Osteoblast (primary cell): ENCODE measurements at regions not wholly inside any gene's neighbourhood (a gene's known extent, or its start where the extent isn't known, plus 50 kb on each side); places are given as distances from the start of the nearest gene placed in this dataset.
"Not testable (repeated sequence)": the region's sequence is repeated elsewhere in the genome, so short reads cannot be mapped to it uniquely, and the experiment has no call there.

Source experiments
- DNase-seq: peaks from one replicate; pipeline ENCODE4 v3.0.0; 2011; ENCODE audit warnings: low spot score, mixed read lengths; ENCODE audit not compliant: insufficient read length; ENCODE audit errors: missing footprints
- H2AFZ ChIP-seq: 2 replicates; pipeline ENCODE4 v1.6.0; 2011; ENCODE audit warnings: mild to moderate bottlenecking, low read length
- H3K27ac ChIP-seq: 2 replicates; pipeline ENCODE4 v1.5.1; 2011; ENCODE audit warnings: mild to moderate bottlenecking, low read depth, low read length, moderate library complexity
- H3K27me3 ChIP-seq: 2 replicates; pipeline ENCODE4 v1.6.0; 2012; ENCODE audit warnings: mild to moderate bottlenecking, control low read depth, inconsistent platforms, low read length, moderate library complexity; ENCODE audit not compliant: insufficient read depth
- H3K36me3 ChIP-seq: 2 replicates; pipeline ENCODE4 v1.5.1; 2011; ENCODE audit warnings: mild to moderate bottlenecking, low read length, control low read depth, moderate library complexity; ENCODE audit not compliant: insufficient read depth
- H3K4me1 ChIP-seq: 2 replicates; pipeline ENCODE4 v1.5.1; 2011; ENCODE audit warnings: mild to moderate bottlenecking, low read length, control low read depth, moderate library complexity; ENCODE audit not compliant: insufficient read depth
- H3K4me2 ChIP-seq: 2 replicates; pipeline ENCODE4 v1.6.0; 2011; ENCODE audit warnings: mild to moderate bottlenecking, low read length; ENCODE audit not compliant: insufficient read depth
- H3K4me3 ChIP-seq: fragments of 200-600 bp; sonication (generic); 3 replicates; pipeline ENCODE4 v1.5.1; 2012; ENCODE audit warnings: mild to moderate bottlenecking, low read length, inconsistent platforms; ENCODE audit not compliant: insufficient read depth
- H3K79me2 ChIP-seq: 2 replicates; pipeline ENCODE4 v1.6.0; 2012; ENCODE audit warnings: mild to moderate bottlenecking, low read length, control low read depth, inconsistent platforms; ENCODE audit not compliant: insufficient read depth
- H3K9me3 ChIP-seq: 2 replicates; pipeline ENCODE4 v1.5.1; 2011; ENCODE audit warnings: low read depth, low read length, control low read depth
- H4K20me1 ChIP-seq: 2 replicates; pipeline ENCODE4 v1.6.0; 2012; ENCODE audit warnings: mild to moderate bottlenecking, low read length, control low read depth; ENCODE audit not compliant: insufficient read depth
- CTCF ChIP-seq: IDR thresholded peaks from 2 replicates; pipeline ENCODE4 v1.5.1; 2011; ENCODE audit warnings: mild to moderate bottlenecking, low read depth, low read length, moderate library complexity; ENCODE audit errors: extremely low read depth

- Histone ChIP-seq H3K79me2 (no peaks in the 10 kb centered on the region), H3K9me3 (peaks cover 2% of the 10 kb centered on the region), H3K4me1 (no peaks in the 10 kb centered on the region), H2AFZ (no peak overlapping the region), H3K27me3 (no peaks in the 10 kb centered on the region), H3K4me2 (no peak overlapping the region), H3K36me3 (no peaks in the 10 kb centered on the region), H3K4me3 (no peak overlapping the region), H3K27ac (no peak overlapping the region), H4K20me1 (no peaks in the 10 kb centered on the region)
- DNase-seq: no peak
- no peak for TF ChIP-seq CTCF
These were observed 63.4 kb downstream of the ASCL1 start for GRCh38 chr12:103020839-103021238.

- H3K27me3 ChIP-seq: no peaks in the 10 kb centered on the region
- H3K4me2 ChIP-seq: no peak overlapping the region
- H3K27ac ChIP-seq: no peak overlapping the region
- H3K79me2 ChIP-seq: no peaks in the 10 kb centered on the region
- peaks cover 2% of the 10 kb centered on the region for H3K9me3 ChIP-seq
- no peaks in the 10 kb centered on the region for H3K4me1 ChIP-seq
- no peak for TF ChIP-seq CTCF
- no peaks in the 10 kb centered on the region for H4K20me1 ChIP-seq
- DNase-seq: no peak
- H2AFZ ChIP-seq: no peak overlapping the region
- H3K4me3 ChIP-seq: no peak overlapping the region
- H3K36me3 ChIP-seq: no peaks in the 10 kb centered on the region
These were observed 64.2 kb downstream of the ASCL1 start for GRCh38 chr12:103021538-103022218.

GRCh38 chr12:103024650-103025049 lies 67.2 kb downstream of the ASCL1 start:
- no peak overlapping the region for H3K27ac ChIP-seq
- no peaks in the 10 kb centered on the region for H3K79me2 ChIP-seq
- no peaks in the 10 kb centered on the region for H3K9me3 ChIP-seq
- no peaks in the 10 kb centered on the region for H3K27me3 ChIP-seq
- no peak overlapping the region for H3K4me2 ChIP-seq
- H3K4me3 ChIP-seq: no peak overlapping the region
- H3K4me1 ChIP-seq: no peaks in the 10 kb centered on the region
- no peak for DNase-seq
- H2AFZ ChIP-seq: no peak overlapping the region
- H3K36me3 ChIP-seq: no peaks in the 10 kb centered on the region
- no peak for TF ChIP-seq CTCF
- no peaks in the 10 kb centered on the region for H4K20me1 ChIP-seq

- H3K4me2 ChIP-seq, H3K4me1 ChIP-seq, H3K4me3 ChIP-seq, H3K27ac ChIP-seq, H3K36me3 ChIP-seq, H4K20me1 ChIP-seq, H3K9me3 ChIP-seq, H3K79me2 ChIP-seq, DNase-seq, H2AFZ ChIP-seq, H3K27me3 ChIP-seq: not testable (repeated sequence)
These were observed 69.2 kb downstream of the ASCL1 start for GRCh38 chr12:103026643-103027042.
